ENCODE measurements at regions not wholly inside any gene's neighbourhood (a gene's known extent, or its start where the extent isn't known, plus 50 kb on each side); places are given as distances from the start of the nearest gene placed in this dataset.

DNA sequence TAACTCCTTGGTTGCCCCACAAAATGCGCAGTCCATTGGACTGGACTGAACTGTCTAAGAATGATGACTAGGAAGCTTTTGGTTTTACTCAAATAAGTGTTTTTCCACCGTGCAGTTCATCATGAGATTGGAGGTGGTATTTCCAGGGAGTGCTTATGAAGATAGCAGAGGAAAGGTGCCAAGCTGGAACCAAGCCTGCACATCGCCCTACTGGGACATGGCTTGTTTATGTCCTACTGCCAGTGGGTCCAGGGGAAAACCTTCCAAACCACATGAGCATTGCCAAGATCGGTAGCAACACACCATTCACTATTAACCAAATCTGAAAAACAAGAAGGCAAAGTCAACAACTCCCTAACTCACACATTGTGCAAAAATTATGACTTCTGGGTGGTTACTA, 54.7 kb upstream of the DSCAM start:
- no peak for DNase-seq (ENCODE audit: low read depth in 3 of 3)

DNA sequence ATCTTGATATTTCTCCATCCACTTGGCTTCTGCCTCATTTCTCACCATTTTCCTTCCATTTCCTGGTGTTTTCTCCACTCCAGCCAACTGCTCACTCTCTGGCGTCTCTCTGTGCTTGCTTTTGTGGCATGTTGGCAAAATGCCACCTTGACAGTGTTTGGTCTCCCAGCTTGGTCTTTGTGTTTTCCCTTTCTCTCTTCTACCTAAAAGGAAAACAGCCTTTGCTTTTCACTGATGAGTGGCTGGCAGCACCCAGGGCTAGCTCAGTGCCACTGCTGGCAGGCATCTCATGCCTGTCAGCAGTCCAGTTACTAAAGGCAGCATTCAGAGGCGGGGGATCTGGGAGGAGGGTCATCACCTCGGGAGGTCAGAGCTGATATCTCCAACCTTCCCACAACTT, 55.3 kb upstream of the DSCAM start:
- DNase-seq (ENCODE audit: low read depth in 3 of 3): no peak

DNA sequence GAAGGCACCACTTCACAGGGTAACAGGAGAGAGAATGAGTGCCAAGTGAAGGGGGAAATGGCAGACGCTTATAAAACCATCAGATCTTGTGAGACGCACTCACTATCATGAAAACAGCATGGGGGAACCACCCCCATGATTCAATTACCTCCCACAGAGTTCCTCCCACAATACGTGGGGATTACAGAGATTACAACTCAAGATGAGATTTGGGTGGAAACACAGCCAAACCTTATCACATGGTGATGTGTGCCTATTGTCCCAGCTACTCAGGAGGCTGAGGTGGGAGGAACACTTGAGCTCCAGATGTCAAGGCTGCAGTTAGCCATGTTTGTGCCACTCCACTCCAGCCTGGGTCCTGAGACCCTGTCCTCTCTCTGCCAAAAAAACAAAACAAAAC, 56.0 kb upstream of the DSCAM start:
- no peak for DNase-seq (ENCODE audit: low read depth in 3 of 3)

DNA sequence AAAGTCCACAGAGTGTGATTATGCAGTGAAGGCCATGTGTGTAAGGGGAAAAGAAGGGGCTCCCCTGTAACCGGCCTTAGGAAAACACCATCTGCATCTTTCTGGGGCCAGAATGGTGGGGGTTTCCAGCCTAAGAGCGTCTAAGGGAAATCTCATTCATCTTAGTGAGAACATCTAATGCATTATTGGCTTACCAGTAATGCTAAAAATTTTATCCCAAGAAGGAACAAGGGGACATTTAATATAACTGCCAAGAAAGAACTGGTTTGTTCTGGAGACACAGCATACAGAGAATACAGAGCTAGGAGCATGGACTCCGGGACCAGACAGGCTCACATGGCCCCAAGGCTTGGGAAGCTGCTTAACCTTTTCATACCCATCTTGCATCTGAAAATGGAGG, 58.3 kb upstream of the DSCAM start:
- no peak for DNase-seq (ENCODE audit: low read depth in 3 of 3)

DNA sequence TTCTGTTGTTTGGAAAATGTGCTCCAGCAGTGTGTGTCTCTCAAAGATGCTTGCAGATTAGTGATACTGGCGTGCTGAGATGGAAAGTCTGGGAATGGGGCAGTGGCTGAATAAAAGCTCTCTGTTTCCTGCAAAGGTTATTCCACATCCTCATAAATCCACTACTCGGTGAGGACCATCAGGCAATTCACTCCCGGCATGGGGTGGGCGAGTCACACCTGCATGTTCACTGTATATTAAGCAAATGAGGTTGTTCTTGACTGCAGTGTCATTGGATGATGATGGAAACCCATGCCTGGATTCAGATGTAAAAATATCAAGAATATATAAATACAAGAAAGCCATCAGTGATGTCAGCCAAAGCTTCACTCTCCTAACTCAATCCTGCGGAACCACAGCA, 65.4 kb upstream of the DSCAM start:
- DNase-seq (ENCODE audit: low read depth in 3 of 3): no peak

DNA sequence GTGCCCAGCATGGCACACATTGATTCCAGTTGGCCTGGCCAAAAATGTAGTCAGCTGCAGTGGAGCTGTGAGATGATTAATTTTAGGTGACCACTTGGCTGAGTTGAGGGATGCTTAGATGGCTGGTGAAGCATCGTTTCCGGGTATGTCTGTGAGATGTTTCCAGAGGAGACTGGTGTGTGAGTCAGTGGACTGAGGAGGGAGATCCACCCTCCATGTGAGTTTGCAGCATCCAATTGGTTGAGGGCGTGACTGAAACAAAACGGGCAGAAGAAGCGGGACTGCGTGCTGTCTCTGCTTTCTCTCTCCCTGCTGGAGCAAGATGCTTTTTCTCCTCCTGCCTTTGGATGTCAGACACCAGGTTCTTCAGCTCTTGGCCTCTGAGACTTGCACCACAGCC, 68.2 kb upstream of the DSCAM start:
- no peak for DNase-seq (ENCODE audit: low read depth in 3 of 3)

DNA sequence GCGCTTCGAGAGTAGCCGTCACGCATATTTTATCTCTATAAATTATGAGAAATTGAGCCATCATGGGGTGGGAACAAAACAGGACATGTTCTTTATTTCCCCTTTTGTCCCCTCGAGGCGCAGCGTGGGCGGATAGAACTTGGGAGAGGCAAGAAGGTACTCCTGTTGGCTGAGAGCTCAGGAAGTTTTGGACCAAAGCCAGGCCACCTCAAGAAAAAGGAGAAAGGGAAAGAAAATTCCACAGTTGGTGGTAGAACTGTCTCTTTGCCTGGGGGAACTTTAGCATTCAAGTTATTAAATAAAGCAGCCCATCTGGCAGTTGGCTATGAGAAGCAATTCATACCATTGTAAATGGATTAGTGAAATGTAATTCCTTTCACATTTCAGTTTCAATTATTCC, 76.4 kb upstream of the DSCAM start:
- no peak for DNase-seq (ENCODE audit: low read depth in 3 of 3)

DNA sequence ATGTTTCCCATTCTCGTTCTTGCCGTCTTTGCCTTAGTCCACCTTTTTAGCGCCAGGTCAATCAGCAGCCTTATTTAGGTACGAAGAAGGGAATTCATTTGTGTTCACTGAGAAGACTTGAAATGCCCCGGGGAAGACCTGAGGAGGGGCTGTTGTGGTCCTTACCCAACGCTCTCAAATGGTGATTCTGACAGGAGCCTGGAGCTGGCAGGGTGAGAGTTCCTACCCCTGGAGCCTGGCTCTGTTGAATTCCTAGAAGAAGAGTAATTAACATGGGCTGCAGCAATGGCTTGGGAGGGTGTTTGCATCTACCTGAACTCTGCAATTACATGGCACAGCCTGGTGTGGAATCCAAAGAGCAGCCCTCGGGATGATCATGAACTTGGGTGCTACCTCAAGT, 76.9 kb upstream of the DSCAM start:
- no peak for DNase-seq (ENCODE audit: low read depth in 3 of 3)

DNA sequence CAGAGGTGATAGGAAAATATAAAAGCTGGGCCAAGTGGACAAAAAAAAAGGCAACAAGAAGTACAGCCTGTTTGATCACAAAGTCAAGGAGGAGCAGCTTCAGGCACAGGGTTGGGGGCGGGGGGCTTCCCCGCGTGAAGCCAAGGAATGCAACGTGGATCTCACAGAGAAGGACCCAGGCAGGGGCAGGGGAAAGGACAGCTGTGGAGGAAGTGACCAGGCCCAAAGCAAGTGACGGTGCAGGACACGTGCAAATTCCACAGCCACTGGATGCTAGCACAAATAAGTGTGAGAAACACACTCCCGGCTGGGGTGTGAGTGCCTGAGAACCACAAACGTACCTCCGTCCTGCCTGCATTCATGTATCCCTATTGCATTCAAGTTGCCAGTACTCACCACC, 77.7 kb upstream of the DSCAM start:
- DNase-seq (ENCODE audit: low read depth in 3 of 3): no peak

DNA sequence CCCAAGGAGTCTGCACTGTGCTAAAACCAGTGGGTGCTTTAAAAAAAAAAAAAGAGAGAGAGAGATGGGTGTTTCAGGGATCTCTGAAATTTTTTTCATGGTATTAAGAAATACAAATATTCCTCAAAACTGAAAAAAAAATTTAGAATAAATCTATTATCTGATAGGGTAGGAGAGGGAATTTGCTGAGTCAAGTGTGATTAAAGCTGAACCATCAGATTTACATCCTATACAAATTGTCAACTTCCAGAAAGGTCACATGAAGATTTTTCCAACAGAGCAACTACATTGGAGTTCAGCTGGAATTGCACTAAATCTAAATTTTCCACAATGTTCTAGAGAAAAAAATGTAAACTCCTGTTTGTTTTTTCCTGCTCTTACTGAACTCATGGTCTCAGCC, 79.3 kb upstream of the DSCAM start:
- DNase-seq (ENCODE audit: low read depth in 3 of 3): no peak

DNA sequence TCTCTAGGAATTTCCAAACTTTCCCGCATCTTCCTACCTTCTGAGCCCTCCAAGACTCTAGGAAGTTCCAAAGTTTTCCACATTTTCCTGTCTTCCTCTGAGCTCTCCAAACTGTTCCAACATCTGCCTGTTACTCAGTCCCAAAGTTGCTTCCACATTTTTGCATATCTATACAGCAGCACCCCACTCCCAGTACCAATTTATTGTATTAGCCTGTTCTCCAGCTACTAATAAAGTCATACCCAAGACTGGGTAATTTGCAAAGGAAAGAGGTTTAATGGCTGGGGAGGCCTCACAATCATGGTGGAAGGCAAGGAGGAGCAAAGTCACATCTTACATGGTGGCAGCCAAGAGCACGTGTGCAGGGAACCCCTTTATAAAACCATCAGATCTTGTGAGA, 82.9 kb upstream of the DSCAM start:
- no peak for DNase-seq (ENCODE audit: low read depth in 3 of 3)

DNA sequence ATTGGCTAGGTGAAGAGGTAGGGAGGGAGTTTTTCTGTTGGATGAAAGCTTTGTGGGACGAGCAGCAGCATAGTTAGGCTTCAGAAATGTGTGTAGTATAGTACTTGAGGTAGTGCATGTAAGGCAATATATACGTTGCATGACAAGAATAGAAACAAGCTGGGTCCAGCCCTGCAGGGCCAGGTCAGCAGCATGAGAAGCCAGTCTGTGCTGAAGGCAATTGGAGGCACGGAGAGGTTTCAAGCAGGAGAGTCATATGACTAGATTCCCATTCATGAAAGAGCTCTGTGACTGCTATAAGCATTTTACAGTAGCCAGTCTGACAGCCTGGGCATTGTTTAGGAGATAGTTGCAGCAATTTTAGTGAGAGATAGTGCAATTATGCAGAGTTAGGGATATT, 84.2 kb upstream of the DSCAM start:
- no peak for DNase-seq (ENCODE audit: low read depth in 3 of 3)

DNA sequence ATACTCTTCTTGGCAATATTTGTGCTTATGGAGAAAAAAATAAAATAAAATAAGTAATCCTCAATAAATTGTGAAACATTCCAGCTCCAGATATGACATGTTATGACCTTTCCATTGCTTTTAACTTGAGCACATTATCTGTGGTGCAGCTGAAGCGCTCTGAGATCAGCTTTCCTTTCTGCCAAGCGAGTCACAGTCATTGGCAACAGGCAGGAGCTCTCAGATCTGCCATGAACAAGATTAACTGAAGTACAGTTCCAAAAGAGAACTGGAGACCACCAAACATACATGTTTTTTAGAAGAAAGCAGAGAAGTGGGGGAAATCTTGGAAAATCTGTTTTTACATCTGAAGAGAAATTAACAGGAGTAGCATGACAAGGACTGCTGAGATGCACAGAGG, 89.2 kb upstream of the DSCAM start:
- no peak for DNase-seq (ENCODE audit: low read depth in 3 of 3)

DNA sequence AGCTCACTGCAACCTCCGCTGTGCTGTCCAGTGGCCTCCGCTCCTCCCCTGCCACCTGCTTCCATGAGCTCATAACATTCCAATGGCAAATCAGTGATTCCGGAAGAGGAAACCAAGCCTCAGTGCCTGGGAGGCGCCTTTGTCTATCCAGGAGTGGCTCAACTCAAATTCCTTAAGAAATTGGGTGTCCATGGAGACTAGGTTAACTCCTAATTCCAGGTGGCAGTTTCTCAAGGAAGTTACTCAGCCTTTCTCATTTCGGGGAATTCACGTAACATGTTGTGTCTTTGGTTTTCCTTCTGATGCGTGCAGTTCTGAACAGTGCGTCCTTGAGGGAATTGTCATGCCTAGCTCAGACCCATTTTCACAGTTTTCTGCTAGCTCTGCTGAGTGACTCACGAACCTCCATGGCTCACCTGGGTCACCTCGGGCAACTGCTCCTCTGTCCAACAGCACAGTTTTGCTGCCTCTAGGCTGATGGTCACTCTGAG, 89.9 kb upstream of the DSCAM start:
- no peak for DNase-seq (ENCODE audit: low read depth in 3 of 3)

DNA sequence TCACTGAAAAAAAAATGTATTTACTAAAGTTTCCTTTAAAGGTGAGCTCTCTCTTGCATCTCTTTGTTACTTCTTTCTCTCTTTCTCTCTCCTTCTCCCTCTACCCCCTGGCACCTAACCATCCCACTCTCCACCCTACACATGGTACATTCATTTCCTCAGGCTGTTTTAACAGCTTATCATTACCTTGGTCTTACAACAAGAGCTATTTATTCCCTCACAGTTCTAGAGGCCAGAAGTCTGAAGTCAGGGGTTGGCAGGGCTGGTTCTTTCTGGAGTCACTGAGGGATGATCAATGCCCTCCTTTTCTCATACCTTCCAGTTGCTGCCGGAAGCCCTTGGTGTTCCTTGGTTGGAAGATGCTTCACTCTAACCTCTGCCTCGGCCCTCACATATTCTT, 91.1 kb upstream of the DSCAM start:
- DNase-seq (ENCODE audit: low read depth in 3 of 3): no peak

DNA sequence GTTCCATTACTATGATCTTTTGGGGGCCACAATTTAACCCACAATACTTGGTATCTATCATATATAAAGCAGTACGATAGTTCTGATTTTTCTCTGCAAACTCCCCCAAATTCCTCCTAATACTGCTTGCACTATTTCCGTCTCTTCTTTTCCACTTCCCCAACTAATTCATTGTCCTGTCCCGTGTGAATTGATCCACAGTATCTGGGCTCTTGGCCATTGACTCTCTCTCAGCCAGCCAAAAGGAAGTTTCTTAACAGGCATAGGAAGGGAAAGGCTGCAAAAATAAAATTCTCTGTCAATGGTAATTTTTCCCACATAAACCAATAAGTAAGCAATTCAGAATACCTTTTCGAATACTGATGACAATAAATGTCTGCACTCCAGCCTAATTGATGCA, 91.7 kb upstream of the DSCAM start:
- DNase-seq (ENCODE audit: low read depth in 3 of 3): no peak

DNA sequence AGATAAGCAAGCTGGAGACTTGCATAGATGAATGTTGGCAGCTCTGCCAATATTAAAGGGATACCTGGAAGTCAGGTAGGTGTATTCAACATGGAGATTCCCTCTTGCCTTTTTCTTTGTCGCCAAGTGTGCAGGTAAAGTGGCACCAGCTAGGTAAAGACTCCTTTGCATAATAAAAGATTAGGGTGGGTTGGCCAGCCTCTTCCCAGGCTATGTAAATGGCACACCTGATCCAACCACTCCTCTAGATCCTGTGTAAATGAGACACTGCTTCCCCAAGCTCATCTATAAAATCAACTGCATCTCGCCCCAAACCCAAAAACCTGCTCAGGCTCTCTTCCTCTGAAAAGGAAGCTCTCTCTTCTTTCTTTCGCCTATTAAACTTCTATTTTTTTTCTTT, 100.8 kb upstream of the DSCAM start:
- no peak for DNase-seq (ENCODE audit: low read depth in 3 of 3)

DNA sequence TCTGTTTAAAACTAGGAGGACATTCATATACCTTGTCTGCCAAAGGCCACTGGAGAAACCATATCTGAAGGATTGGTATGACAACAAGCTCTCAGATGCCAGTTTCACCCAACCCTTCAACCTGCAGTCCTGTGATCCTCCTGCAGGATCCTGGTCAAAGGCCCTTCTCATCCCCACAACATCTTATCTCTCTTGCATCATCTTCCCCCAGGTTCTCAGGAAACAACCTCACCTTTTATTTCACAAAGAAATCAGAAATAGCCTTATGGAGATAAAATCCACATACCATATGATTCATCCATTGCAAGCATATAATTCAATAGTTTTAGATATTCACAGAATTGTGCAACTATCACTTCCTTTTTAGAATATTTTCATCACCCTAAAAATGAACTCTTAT, 104.0 kb upstream of the DSCAM start:
- no peak for DNase-seq (ENCODE audit: low read depth in 3 of 3)

DNA sequence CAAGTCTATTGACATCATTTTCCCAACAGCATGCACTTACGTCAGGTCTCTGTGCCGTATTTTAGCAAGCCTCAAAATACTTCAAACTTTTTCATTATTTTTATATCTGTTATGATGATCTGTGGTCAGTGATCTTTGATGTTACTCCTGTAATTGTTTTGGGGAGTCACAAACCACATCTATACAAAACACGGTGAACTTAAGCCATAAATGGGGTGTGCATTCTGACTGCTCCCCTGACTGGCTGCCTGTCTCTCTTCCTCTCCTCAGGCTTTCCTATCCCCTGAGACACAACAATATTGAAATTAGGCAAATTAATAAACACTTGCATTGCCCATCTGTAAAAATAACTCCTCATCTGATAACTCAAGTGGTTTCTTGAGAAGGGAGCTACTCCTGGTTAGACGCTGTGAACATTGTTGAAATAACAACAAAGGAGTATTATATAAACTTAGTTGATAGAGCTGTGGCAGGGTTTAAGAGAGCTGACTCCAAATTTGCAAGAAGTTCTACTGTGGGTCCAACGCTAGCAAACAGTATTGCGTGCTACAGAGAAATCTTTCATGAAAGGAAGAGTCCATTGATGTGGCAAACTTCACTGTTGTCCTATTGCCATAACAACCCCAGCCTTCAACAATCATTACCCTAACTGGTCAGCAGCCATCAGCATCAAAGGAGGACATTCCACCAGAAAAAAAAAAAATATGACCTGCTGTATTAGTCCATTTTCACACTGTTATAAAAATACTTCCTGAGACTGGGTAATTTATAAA, 105.8 kb upstream of the DSCAM start:
- DNase-seq (ENCODE audit: low read depth in 3 of 3): no peak

DNA sequence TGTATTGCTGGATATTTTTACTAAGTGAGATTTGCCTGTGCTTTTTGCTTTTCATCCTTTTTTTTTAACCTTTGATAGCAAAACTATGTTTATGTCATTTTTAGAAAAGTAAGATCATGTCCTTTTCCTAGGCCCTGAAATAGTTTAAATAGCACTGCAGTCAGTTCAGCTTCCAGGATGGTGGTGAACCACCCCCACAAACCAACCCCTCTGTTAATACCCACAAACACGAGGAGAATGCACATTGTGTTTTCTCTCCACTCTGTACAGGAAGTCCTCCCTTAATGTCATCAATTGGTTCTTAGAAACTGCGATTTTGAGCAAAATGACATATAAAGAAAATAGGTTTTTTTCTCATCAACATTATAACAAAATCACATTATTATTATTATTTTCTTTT, 117.7 kb upstream of the DSCAM start:
- DNase-seq (ENCODE audit: low read depth in 3 of 3): no peak

DNA sequence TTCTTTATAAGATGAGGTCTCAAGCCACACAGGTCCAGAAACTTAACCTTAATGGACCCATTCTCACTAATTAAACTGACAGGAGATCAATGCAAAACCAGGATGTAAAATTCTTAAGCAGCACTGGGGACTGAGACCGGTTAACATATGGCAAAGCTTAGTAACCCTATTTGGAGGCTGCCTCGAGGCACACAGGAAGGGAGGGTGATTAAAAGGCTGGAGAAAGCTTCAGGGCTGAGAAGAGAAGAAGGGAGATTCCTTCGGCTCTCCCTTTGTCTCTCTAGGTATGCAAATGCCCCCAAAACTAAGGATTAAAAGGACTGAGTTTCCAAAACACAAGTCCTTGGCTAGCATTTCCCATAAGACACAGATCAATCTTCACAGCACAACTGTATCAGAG, 120.8 kb upstream of the DSCAM start:
- DNase-seq (ENCODE audit: low read depth in 3 of 3): no peak

DNA sequence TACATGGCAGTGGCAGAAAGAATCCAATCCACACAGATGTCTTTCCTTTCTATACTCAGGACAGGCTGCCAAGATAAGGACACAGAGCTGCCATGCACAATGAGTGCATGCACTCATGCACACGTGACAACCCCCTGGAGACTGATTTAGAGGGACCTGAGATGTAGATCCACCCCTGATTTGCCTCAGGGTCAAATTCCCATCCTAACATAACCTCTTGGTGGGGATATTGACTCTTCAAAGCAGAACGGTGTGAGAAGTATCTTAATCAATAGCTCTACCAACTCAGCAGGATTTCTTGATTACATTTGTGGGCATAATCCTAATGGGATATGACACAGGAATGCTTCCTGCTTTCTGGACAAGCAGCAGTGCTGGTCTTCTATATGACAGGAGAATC, 125.2 kb upstream of the DSCAM start:
- DNase-seq (ENCODE audit: low read depth in 3 of 3): no peak

DNA sequence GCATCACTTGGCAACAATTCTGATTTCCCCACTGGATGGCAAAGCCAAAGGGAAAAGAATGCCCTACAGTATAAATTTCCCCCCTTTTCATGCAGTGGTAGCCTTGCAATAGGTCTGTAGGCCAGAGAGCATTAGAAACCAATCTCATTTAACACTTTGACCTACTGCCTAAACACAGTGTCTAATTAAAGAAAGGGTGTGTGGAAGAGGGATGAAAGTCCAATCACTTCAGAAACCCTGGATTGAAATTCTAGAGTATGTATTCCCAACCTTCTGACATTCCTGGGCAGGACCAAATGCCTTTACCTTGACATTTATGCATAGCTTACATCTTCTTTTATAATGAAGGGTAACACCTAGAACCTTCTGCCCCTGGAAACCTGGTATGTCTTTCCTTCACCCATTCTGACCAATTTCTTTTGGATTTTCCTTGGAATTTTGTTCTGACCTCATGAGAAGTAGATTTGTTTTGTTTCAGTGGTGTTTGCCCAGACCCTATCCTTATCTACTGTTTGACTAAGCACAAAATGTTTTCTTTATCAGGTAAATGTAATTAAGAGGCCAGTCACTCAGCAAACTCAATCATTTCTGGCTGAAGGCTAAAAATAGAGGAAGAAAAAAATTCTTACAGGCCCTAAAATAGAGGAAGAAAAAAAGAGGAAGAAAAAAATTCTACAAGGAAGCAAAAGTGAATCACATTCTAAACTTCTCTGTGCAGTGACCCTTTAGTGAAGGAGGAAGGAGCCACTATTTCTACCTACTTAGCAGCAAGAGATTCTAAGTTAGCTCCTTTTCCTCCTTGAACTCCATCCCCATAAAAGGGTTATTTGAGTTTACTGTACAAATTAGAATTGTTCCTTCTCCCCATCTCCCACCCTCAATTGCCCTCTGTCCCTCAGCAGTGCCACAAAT, 129.5 kb upstream of the DSCAM start:
- no peak for DNase-seq (ENCODE audit: low read depth in 3 of 3)
